ENCODE measurements at regions not wholly inside any gene's neighbourhood (a gene's known extent, or its start where the extent isn't known, plus 50 kb on each side); places are given as distances from the start of the nearest gene placed in this dataset.

GRCh38 chr13:22483276-22483675 lies 697.5 kb upstream of the SGCG start:
- no peak for TF ChIP-seq CTCF (IDR thresholded peaks at IDR 0.05; ENCODE audit: low read depth, low read length)
- TF ChIP-seq POLR2A (IDR thresholded peaks at IDR 0.05; ENCODE audit: extremely low read depth, insufficient read length): no peak
- TF ChIP-seq MYC (IDR thresholded peaks at IDR 0.05; ENCODE audit: low read depth, low read length): no peak
